ENCODE measurements at regions not wholly inside any gene's neighbourhood (a gene's known extent, or its start where the extent isn't known, plus 50 kb on each side); places are given as distances from the start of the nearest gene placed in this dataset.
"Not testable (repeated sequence)": the region's sequence is repeated elsewhere in the genome, so short reads cannot be mapped to it uniquely, and the experiment has no call there.

DNA sequence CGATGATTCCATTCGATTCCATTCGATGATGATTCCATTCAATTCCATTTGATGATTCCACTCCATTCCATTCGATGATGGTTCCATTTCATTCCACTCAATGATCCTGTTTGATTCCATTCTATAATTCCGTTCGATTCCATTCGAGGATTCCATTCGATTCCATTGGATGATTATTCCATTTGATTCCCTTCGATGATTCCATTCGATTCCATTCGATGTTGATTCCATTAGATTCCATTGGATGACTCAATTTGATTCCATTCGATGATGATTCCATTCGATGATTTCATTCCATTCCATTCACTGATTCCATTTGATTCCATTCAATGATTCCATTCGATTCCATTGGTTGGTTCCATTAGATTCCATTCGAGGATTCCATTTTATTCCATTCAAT lies 1084.4 kb downstream of the RPIA start:
- no peak overlapping the region for H3K4me3 Mint-ChIP-seq
- no peaks in the 10 kb centered on the region for H3K36me3 Mint-ChIP-seq

DNA sequence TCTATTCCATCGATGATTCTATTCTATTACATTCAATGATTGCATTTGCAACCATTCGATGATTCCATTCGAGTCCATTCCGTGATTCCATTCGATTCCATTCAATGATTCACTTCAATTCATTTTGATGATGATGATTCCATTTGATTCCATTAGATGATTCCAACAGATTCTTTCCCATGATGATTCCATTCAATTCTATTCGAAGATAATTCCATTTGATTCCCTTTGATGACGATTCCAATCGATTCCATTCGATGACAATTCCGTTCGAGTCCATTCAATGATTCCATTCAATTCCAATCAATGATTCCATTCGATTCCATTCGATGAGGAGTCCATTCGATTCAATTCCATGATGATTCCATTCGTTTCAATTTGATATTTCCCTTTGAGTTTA lies 1088.8 kb downstream of the RPIA start:
- Mint-ChIP-seq H3K4me3 (no peak overlapping the region), H3K36me3 (no peaks in the 10 kb centered on the region), H3K27ac (no peak overlapping the region), H3K9me3 (peaks cover 70% of the 10 kb centered on the region), H3K4me1 (no peaks in the 10 kb centered on the region)
- DNase-seq (ENCODE audit: low spot score in 2 of 2): no peak
- no peak for ATAC-seq

More for the DNA sequence above, 1084.4 kb downstream of the RPIA start:
- H3K27ac Mint-ChIP-seq: no peak overlapping the region
- H3K4me1 Mint-ChIP-seq: no peaks in the 10 kb centered on the region
- ATAC-seq: no peak
- peaks cover 57% of the 10 kb centered on the region for H3K9me3 Mint-ChIP-seq
- no peak for DNase-seq (ENCODE audit: low spot score in 2 of 2)

GRCh38 chr2:89781962-89782361 lies 1090.5 kb downstream of the RPIA start:
- ATAC-seq: no peak
- DNase-seq (ENCODE audit: low spot score in 2 of 2): no peak
- Mint-ChIP-seq H3K9me3 (peaks cover 63% of the 10 kb centered on the region), H3K27ac (no peak overlapping the region), H3K4me1 (no peaks in the 10 kb centered on the region), H3K36me3 (no peaks in the 10 kb centered on the region), H3K4me3 (no peak overlapping the region)

GRCh38 chr2:89784960-89785359 lies 1093.5 kb downstream of the RPIA start:
- ATAC-seq (no peak), DNase-seq (ENCODE audit: low spot score in 2 of 2) (no peak)
- Mint-ChIP-seq H3K27ac (no peak overlapping the region), H3K4me1 (no peaks in the 10 kb centered on the region), H3K4me3 (no peak overlapping the region), H3K9me3 (peaks cover 73% of the 10 kb centered on the region), H3K36me3 (no peaks in the 10 kb centered on the region)

DNA sequence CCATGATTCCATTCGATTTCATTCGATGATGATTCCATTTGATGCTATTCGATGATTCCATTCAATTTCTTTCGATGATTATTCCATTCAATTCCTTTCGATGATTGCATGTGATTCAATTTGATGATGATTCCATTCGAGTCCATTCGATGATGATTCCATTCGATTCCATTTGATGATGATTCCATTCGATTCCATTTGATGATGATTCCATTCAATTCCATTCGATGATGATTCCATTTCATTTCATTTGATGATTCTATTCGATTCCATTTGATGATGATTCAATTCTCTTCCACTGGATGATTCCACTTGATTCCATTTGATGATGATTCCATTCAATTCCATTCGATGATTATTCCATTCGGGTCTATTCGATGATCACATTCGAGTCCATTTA lies 1094.1 kb downstream of the RPIA start:
- peaks cover 71% of the 10 kb centered on the region for H3K9me3 Mint-ChIP-seq
- not testable (repeated sequence) for H3K27ac Mint-ChIP-seq

DNA sequence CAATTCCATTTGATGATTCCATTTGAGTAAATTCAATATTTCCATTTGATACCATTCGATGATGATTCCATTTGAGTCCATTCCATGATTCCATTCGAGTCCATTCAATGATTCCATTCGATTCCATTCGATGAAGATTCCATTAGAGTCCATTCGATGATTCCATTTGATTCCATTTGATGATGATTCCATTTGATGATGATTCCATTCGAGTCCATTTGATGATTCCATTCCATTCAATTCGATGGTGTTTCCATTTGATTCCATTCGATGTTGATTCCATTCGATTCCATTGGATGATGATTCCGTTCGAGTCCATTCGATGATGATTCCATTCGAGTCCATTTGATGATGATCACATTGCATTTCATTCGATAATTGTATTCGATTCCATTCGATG lies 1095.2 kb downstream of the RPIA start:
- ATAC-seq; H3K36me3 Mint-ChIP-seq; DNase-seq (ENCODE audit: low spot score in 2 of 2); H3K4me3 Mint-ChIP-seq; H3K27ac Mint-ChIP-seq; H3K4me1 Mint-ChIP-seq: not testable (repeated sequence)
- H3K9me3 Mint-ChIP-seq: peaks cover 65% of the 10 kb centered on the region

More for the DNA sequence above, 1094.1 kb downstream of the RPIA start:
- H3K4me1 Mint-ChIP-seq; H3K4me3 Mint-ChIP-seq; DNase-seq (ENCODE audit: low spot score in 2 of 2); ATAC-seq; H3K36me3 Mint-ChIP-seq: not testable (repeated sequence)

DNA sequence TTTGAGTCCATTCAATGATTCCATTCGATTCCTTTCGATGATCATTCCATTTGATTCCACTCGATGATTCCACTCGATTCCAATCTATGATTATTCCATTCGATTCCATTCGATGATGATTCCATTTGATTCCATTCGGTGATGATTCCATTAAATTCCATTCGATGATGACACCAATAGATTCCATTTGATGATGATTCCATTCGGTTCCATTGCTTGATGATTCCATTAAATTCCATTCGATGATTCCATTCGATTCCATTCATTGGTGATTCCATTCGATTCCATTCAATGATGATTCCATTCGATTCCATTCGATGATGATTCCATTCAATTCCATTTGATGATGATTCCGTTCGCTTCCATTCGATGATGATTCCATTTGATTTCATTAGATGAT lies 1104.1 kb downstream of the RPIA start:
- H3K4me3 Mint-ChIP-seq; DNase-seq (ENCODE audit: low spot score in 2 of 2); ATAC-seq; H3K36me3 Mint-ChIP-seq; H3K27ac Mint-ChIP-seq; H3K4me1 Mint-ChIP-seq: not testable (repeated sequence)
- H3K9me3 Mint-ChIP-seq: peaks cover 62% of the 10 kb centered on the region

DNA sequence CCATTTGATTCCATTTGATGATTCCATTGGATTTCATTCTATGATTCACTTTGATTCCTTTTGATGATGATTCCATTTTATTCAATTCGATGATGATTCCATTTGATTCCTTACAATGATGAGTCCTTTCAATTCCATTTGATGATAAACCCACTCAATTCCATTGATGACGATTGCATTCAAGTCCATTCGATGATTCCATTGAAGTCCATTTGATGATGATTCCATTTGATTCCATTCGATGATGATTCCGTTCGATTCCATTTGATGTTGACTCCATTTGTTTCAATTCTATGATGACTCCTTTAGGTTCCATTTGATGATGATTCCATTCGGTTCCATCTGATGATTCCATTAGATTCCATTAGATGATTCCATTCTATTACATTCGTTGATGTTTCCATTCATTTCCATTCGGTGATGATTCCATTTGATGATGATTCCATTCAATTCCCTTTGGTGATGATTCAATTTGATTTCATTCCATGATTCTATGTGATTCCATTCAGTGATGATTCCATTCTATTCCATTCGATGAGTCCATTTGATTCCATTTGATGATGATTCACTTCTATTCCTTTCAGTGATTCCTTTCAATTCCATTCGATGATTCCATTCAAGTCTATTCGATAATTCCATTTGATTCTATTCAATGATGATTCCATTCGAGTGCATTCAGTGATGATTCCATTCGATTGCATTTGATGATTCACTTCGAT lies 1106.0 kb downstream of the RPIA start:
- H3K4me3 Mint-ChIP-seq: no peak overlapping the region
- H3K36me3 Mint-ChIP-seq: no peaks in the 10 kb centered on the region
- no peak overlapping the region for H3K27ac Mint-ChIP-seq
- DNase-seq (ENCODE audit: low spot score in 2 of 2) (no peak), ATAC-seq (no peak)
- peaks cover 62% of the 10 kb centered on the region for H3K9me3 Mint-ChIP-seq
- no peaks in the 10 kb centered on the region for H3K4me1 Mint-ChIP-seq

DNA sequence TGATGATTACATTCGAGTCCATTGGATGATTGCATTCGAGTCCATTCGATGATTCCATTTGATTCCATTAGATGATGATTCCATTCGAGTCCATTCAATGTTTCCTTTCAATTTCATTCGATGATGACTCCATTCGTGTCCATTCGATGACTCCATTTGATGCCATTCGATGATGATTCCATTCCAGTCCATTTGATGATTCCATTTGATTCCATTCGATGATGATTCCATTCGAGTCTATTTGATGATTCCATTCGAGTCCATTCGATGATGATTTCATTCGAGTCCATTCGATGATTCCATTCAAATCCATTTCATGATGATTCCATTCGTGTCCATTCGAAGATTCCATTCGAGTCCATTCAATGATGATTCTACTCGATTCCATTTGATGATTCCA lies 1109.7 kb downstream of the RPIA start:
- not testable (repeated sequence) for H3K36me3 Mint-ChIP-seq; H3K4me1 Mint-ChIP-seq; DNase-seq (ENCODE audit: low spot score in 2 of 2); ATAC-seq; H3K4me3 Mint-ChIP-seq; H3K27ac Mint-ChIP-seq
- peaks cover 71% of the 10 kb centered on the region for H3K9me3 Mint-ChIP-seq

DNA sequence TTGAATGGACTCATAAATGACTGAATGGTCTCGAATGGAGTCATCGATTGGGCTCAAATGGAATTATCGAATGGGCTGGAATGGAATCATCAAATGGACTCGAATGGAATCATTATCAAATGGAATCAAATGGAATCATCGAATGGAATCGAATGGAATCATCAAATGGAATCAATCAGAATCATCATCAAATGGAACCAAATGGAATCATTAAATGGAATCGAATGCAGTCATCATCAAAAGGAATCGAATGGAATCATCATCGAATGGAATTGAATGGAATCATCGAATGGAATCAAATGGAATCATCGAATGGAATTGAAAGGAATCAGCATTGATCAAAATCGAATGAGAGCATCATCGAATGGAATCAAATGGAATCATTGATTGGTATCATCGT lies 1114.9 kb downstream of the RPIA start:
- not testable (repeated sequence) for H3K36me3 Mint-ChIP-seq, H3K4me3 Mint-ChIP-seq

GRCh38 chr2:89811295-89811694 lies 1119.8 kb downstream of the RPIA start:
- DNase-seq (ENCODE audit: low spot score in 2 of 2) (no peak), ATAC-seq (no peak)
- H3K36me3 Mint-ChIP-seq: no peaks in the 10 kb centered on the region
- no peak overlapping the region for H3K4me3 Mint-ChIP-seq
- H3K9me3 Mint-ChIP-seq: peaks cover 65% of the 10 kb centered on the region
- H3K4me1 Mint-ChIP-seq: no peaks in the 10 kb centered on the region
- no peak overlapping the region for H3K27ac Mint-ChIP-seq

More for the DNA sequence above, 1114.9 kb downstream of the RPIA start:
- H3K27ac Mint-ChIP-seq; H3K4me1 Mint-ChIP-seq; ATAC-seq; DNase-seq (ENCODE audit: low spot score in 2 of 2): not testable (repeated sequence)
- peaks cover 52% of the 10 kb centered on the region for H3K9me3 Mint-ChIP-seq

DNA sequence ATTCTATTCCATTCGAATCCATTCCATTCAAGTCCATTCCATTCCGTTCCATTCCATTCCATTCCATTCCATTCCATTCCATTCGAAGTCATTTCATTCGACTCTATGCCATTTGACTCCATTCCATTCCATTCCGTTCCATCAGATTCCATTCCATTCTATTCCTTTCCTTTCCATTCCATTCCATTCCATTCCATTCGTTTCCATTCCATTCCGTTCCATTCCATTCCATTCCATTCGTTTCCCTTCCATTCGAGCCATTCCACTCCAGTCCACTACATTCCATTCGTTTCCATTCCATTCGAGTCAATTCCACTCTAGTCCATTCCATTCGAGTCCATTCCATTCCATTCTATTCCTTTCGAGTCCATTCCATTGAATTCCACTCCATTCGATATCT lies 1120.4 kb downstream of the RPIA start:
- not testable (repeated sequence) for H3K36me3 Mint-ChIP-seq; H3K27ac Mint-ChIP-seq; H3K4me3 Mint-ChIP-seq; H3K4me1 Mint-ChIP-seq; ATAC-seq; DNase-seq (ENCODE audit: low spot score in 2 of 2)
- H3K9me3 Mint-ChIP-seq: peaks cover 70% of the 10 kb centered on the region

DNA sequence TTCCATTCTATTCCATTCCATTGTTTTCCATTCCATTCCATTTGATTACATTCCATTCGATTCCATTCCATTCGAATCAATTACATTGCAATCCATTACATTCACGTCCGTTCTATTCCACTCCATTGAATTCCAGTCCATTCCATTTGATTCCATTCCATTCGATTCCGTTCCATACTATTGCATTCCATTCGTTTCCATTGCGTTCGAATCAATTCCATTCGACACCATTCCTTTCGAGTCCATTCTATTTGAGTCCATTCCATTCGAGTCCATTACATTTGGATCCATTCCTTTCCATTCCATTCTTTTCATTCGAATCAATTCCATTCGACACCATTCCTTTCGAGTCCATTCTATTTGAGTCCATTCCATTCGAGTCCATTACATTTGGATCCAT lies 1122.9 kb downstream of the RPIA start:
- not testable (repeated sequence) for H3K4me1 Mint-ChIP-seq; H3K4me3 Mint-ChIP-seq; H3K36me3 Mint-ChIP-seq; H3K27ac Mint-ChIP-seq; ATAC-seq; DNase-seq (ENCODE audit: low spot score in 2 of 2)
- H3K9me3 Mint-ChIP-seq: peaks cover 88% of the 10 kb centered on the region

DNA sequence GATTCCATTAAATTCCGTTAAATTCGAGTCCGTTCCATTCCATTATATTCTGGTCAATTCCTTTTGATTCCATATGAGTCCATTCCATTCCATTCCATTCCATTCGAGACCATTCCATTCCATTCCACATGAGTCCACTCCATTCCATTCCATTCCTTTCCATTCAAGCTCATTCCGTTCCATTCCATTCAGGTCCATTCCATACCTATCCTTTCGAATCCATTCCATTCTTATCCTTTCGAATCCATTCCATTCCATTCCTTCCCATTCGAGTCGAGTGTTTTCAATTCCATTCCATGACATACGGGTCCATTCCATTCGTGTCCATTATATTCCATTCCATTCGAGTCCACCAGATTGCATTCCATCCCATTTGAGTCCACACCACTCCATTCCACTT lies 1127.4 kb downstream of the RPIA start:
- Mint-ChIP-seq H3K4me1 (no peaks in the 10 kb centered on the region), H3K36me3 (no peaks in the 10 kb centered on the region), H3K4me3 (no peak overlapping the region), H3K27ac (no peak overlapping the region), H3K9me3 (peaks cover 94% of the 10 kb centered on the region)
- ATAC-seq: no peak
- no peak for DNase-seq (ENCODE audit: low spot score in 2 of 2)

GRCh38 chr2:89819809-89820208 lies 1128.3 kb downstream of the RPIA start:
- H3K4me3 Mint-ChIP-seq: no peak overlapping the region
- peaks cover 91% of the 10 kb centered on the region for H3K9me3 Mint-ChIP-seq
- H3K36me3 Mint-ChIP-seq: no peaks in the 10 kb centered on the region
- DNase-seq (ENCODE audit: low spot score in 2 of 2) (no peak), ATAC-seq (no peak)
- no peaks in the 10 kb centered on the region for H3K4me1 Mint-ChIP-seq
- H3K27ac Mint-ChIP-seq: no peak overlapping the region

GRCh38 chr2:89820248-89820647 lies 1128.8 kb downstream of the RPIA start:
- Mint-ChIP-seq H3K4me3 (no peak overlapping the region), H3K9me3 (peaks cover 91% of the 10 kb centered on the region), H3K4me1 (no peaks in the 10 kb centered on the region), H3K27ac (no peak overlapping the region), H3K36me3 (no peaks in the 10 kb centered on the region)
- DNase-seq (ENCODE audit: low spot score in 2 of 2): no peak
- no peak for ATAC-seq

Measured in stimulated activated effector memory CD8-positive, alpha-beta T cell treated with anti-CD3 and anti-CD28 coated beads, Interleukin-12 subunit alpha, Interleukin-12 subunit beta, amount 100 ng/mL, for 72 hours (primary cell).